ENCODE measurements at regions not wholly inside any gene's neighbourhood (a gene's known extent, or its start where the extent isn't known, plus 50 kb on each side); places are given as distances from the start of the nearest gene placed in this dataset.

DNA sequence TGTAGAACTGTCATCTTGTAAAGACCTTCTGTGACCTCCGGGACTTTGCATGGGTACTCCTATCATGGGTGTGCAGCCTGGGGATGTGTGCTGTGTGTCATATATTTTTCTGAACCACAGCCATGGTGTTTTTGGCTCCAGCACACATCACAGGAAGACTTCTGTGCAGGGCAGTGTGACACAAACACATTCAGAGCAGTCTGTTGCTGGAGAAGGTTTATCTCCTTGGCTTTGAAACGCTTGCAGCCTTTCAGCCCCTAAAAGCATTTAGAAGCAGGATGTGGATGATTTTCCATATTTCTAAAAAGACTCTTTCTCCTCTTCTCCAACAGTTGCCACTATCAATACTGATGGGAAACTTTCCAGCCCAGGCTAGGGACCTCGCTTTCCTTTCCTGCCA lies 221.6 kb upstream of the FOXA2 start:
- H3K4me1 ChIP-seq (ENCODE audit: control insufficient read depth, insufficient read depth, low read length), result no peaks in the 10 kb centered on the region
- H3K27me3 ChIP-seq (ENCODE audit: control insufficient read depth, insufficient read depth, low read length), result peaks cover 2% of the 10 kb centered on the region
- H3K9me3 ChIP-seq (ENCODE audit: control insufficient read depth, low read depth, low read length), result no peaks in the 10 kb centered on the region
- no CpG with 5 or more reads among the region's 3 CpGs for WGBS (ENCODE audit: insufficient coverage, low lambda C conversion rate)
- DNase-seq, result no peak
- H3K36me3 ChIP-seq (ENCODE audit: control insufficient read depth, insufficient read depth, low read length), result no peaks in the 10 kb centered on the region
- H3K4me3 ChIP-seq (ENCODE audit: low read length), result no peak overlapping the region
- no peak overlapping the region for H3K27ac ChIP-seq (ENCODE audit: low read length)

DNA sequence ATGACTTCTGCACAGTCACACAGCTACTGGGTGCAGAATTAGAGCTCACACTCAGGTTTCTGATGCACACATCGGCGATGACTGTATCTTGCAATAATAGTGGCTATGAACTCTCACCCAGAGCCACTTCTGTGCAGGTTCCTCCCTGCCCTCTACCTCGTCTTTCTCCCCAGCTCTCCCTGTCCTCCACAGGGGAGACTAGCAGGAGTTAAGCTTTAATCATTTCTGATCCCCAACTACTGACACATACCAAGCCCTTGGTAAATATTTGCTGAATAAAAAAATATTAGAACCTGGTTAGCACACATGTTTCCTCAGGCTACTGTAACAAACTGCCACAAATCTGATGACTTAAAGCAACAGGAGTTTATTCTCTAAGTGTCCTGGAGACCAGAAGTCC lies 222.7 kb upstream of the FOXA2 start:
- no peak for DNase-seq
- H3K36me3 ChIP-seq (ENCODE audit: control insufficient read depth, insufficient read depth, low read length), result no peaks in the 10 kb centered on the region
- peaks cover 2% of the 10 kb centered on the region for H3K27me3 ChIP-seq (ENCODE audit: control insufficient read depth, insufficient read depth, low read length)
- no peaks in the 10 kb centered on the region for H3K9me3 ChIP-seq (ENCODE audit: control insufficient read depth, low read depth, low read length)
- 40% methylated on average over 3 of the region's 3 CpGs for WGBS (ENCODE audit: insufficient coverage, low lambda C conversion rate)
- no peak overlapping the region for H3K4me3 ChIP-seq (ENCODE audit: low read length)
- H3K27ac ChIP-seq (ENCODE audit: low read length), result no peak overlapping the region
- H3K4me1 ChIP-seq (ENCODE audit: control insufficient read depth, insufficient read depth, low read length), result no peaks in the 10 kb centered on the region

DNA sequence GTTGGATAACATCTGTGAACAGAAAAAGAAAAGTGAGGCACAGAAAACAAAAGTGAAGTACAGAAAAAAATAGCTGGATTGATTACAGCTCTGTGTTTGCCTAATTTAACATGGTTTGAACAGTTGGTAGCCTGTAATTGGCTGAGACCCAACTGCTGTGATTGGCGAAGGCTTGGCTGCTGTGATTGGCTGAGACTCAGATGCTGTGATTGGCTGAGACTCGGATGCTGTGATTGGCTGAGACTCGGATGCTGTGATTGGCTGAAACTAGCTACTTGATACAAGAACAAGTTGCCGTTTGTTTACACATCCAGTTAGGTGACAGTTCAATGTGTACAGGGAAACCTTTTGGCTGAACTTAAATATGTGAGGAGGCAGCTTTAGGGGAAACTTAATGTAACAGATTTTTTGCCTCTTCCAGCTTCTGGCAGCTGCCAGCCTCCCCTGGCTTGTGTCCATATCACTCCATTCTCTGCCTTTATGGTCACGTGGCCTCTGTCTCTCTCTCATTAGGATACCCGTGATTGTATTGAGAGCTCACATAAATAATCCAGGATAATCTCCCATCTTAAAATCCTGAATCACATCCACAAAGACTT lies 223.4 kb upstream of the FOXA2 start:
- Histone ChIP-seq H3K4me1 (ENCODE audit: control insufficient read depth, insufficient read depth, low read length) (no peaks in the 10 kb centered on the region), H3K27me3 (ENCODE audit: control insufficient read depth, insufficient read depth, low read length) (peaks cover 2% of the 10 kb centered on the region), H3K9me3 (ENCODE audit: control insufficient read depth, low read depth, low read length) (no peaks in the 10 kb centered on the region), H3K4me3 (ENCODE audit: low read length) (no peak overlapping the region), H3K27ac (ENCODE audit: low read length) (no peak overlapping the region), H3K36me3 (ENCODE audit: control insufficient read depth, insufficient read depth, low read length) (no peaks in the 10 kb centered on the region)
- DNase-seq, result no peak
- no CpG with 5 or more reads among the region's 6 CpGs for WGBS (ENCODE audit: insufficient coverage, low lambda C conversion rate)

DNA sequence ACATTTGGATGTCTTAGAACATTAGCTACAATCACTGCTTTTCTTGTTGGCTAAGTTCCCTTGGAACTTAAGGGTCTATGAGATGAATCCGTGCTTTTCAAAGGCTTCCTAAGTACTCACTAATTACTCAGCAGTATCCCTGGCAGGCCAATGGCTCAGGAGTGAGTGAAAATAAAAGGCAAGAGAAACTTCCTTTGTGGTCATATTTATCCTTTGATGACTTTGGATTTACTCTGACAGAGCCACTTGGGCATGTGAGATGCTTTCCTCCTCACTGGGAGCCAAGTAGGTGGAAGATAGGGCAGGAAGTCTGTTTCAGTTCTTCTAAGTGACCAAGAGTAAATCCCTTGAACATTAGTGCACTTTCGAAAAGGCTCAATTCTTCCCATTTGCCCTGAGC lies 224.3 kb upstream of the FOXA2 start:
- Histone ChIP-seq H3K27ac (ENCODE audit: low read length) (no peak overlapping the region), H3K4me3 (ENCODE audit: low read length) (no peak overlapping the region), H3K9me3 (ENCODE audit: control insufficient read depth, low read depth, low read length) (no peaks in the 10 kb centered on the region), H3K27me3 (ENCODE audit: control insufficient read depth, insufficient read depth, low read length) (no peaks in the 10 kb centered on the region), H3K36me3 (ENCODE audit: control insufficient read depth, insufficient read depth, low read length) (no peaks in the 10 kb centered on the region), H3K4me1 (ENCODE audit: control insufficient read depth, insufficient read depth, low read length) (no peaks in the 10 kb centered on the region)
- 100% methylated on average over 1 of the region's 2 CpGs for WGBS (ENCODE audit: insufficient coverage, low lambda C conversion rate)
- DNase-seq, result no peak

DNA sequence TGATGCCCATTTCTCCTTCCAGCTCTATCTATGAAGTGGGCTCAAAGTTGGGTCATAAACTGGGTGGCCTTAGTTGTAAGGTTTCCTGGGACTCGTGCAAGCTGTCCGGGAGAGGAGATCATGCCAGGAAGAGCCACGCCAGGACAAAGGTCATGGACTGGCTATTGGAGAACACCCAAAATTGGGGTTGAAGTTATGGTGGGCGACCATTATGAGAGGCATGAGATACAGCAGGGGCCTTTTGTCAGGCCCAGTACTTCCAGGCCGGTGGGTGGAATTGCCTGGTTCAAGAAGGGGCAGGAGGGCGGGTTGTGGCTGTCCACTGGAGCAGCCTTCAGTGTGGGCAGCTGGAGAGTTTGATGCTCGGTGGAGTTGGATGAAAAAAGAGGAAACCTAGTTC lies 225.1 kb upstream of the SSTR4 start:
- DNase-seq, result no peak
- Histone ChIP-seq H3K36me3 (ENCODE audit: control insufficient read depth, insufficient read depth, low read length) (no peaks in the 10 kb centered on the region), H3K9me3 (ENCODE audit: control insufficient read depth, low read depth, low read length) (no peaks in the 10 kb centered on the region), H3K27ac (ENCODE audit: low read length) (no peak overlapping the region), H3K27me3 (ENCODE audit: control insufficient read depth, insufficient read depth, low read length) (no peaks in the 10 kb centered on the region), H3K4me1 (ENCODE audit: control insufficient read depth, insufficient read depth, low read length) (no peaks in the 10 kb centered on the region), H3K4me3 (ENCODE audit: low read length) (no peak overlapping the region)
- WGBS (ENCODE audit: insufficient coverage, low lambda C conversion rate), result no CpG with 5 or more reads among the region's 7 CpGs

DNA sequence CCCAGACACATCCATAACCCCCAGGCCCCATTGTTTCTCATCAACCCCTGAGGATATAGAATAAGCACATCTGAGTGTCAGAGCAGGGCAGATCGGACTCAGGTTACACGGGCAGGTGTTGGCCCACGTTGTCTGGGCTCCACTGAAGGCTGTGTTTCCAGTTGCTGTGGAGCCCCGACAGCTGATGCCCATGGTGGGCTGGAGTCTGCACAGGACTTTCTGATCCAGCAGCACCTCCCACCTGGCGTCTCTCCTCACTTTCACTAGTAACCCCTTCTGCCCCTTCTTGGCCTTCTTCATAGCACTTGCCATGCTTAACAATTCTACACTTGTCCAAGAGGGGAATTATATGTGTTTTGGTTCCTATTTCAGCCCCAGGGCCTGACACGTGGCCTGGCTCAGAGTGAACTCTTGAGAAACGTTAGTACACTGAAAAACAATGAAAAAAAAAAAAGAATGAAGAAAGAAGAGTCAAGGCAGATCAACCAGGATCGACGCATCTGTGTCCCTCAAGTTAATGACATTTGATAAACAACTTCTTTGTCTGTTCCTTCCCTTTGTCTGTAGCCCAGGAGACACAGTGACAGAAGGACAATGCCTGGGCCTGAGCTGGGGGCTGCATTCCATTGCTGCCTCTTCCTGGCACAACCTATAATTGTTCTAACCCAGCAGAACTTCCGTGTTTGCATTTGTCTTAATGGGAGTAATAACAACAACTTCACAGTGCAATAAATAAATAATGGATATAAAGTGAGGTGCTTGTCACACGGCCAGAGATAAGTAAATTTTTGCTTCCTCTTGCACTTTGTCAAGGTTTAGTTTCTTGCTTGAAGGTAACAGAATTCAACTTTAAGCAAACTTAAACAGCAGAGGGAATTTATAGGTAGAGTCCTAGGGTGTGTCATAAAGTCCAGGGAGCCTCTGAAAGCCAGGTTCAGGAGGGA lies 224.2 kb upstream of the SSTR4 start:
- DNase-seq, result no peak
- H3K4me1 ChIP-seq (ENCODE audit: control insufficient read depth, insufficient read depth, low read length), result no peaks in the 10 kb centered on the region
- WGBS (ENCODE audit: insufficient coverage, low lambda C conversion rate), result 33% methylated on average over 1 of the region's 11 CpGs

DNA sequence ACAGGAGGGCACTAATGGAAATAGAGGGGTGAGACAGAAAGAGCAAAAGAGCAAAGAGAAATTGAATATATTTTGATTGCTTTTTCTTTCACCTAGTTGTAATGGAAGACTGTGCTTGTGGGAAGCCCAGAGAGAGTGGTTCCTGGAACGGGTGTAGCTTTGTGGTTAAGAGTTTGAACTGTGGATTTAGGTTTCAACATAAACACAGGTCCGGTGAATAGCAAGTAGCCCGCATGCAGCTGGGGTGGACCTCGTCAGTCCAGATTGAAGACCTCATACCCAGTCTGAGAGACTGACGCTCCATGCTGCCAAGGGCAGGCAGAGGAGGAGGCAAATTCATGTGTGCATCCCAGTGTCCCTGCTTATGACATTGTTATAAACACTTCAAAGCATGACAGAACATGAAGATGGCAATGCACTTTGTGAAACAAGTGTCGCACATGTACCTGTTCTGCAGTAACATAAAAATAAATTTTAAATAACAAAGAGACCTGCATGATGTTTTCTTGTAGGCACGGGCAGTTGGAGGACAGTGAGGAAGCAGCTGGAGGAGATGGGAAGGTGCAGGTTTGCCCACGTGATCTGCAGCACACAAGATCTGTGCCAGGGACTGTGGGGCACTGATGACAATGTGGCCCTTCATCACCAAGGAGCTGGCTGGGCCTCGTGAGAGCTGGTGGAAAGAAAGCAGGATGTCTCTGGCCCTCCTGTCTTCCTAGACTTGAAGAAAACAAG lies 220.5 kb upstream of the SSTR4 start:
- Histone ChIP-seq H3K36me3 (ENCODE audit: control insufficient read depth, insufficient read depth, low read length) (no peaks in the 10 kb centered on the region), H3K4me3 (ENCODE audit: low read length) (no peak overlapping the region), H3K9me3 (ENCODE audit: control insufficient read depth, low read depth, low read length) (no peaks in the 10 kb centered on the region), H3K27me3 (ENCODE audit: control insufficient read depth, insufficient read depth, low read length) (no peaks in the 10 kb centered on the region), H3K4me1 (ENCODE audit: control insufficient read depth, insufficient read depth, low read length) (no peaks in the 10 kb centered on the region), H3K27ac (ENCODE audit: low read length) (no peak overlapping the region)
- WGBS (ENCODE audit: insufficient coverage, low lambda C conversion rate), result 100% methylated on average over 1 of the region's 9 CpGs
- no peak for DNase-seq

More for the DNA sequence above, 224.2 kb upstream of the SSTR4 start:
- Histone ChIP-seq H3K36me3 (ENCODE audit: control insufficient read depth, insufficient read depth, low read length) (no peaks in the 10 kb centered on the region), H3K4me3 (ENCODE audit: low read length) (no peak overlapping the region), H3K27ac (ENCODE audit: low read length) (no peak overlapping the region), H3K27me3 (ENCODE audit: control insufficient read depth, insufficient read depth, low read length) (no peaks in the 10 kb centered on the region), H3K9me3 (ENCODE audit: control insufficient read depth, low read depth, low read length) (no peaks in the 10 kb centered on the region)

DNA sequence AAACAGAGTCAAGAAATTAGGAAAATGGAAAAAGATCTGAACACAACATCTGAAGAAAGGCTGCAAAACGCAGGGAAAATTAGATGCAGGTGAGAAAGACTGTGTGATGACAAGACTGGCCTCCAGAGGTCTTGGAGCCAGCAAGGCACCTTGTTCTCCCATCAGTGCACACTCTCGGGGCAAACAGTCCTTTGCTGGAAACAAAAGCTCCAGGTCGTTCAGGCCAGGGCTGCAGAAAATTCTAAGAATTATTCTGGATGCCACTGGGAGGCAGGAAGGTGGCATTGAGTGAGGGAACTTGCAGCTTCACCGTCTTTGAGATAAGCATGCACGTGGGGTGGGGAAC lies 219.9 kb upstream of the SSTR4 start:
- H3K4me1 ChIP-seq (ENCODE audit: control insufficient read depth, insufficient read depth, low read length), result no peaks in the 10 kb centered on the region
- no CpG with 5 or more reads among the region's 5 CpGs for WGBS (ENCODE audit: insufficient coverage, low lambda C conversion rate)
- H3K4me3 ChIP-seq (ENCODE audit: low read length), result no peak overlapping the region
- no peaks in the 10 kb centered on the region for H3K27me3 ChIP-seq (ENCODE audit: control insufficient read depth, insufficient read depth, low read length)
- no peaks in the 10 kb centered on the region for H3K9me3 ChIP-seq (ENCODE audit: control insufficient read depth, low read depth, low read length)
- DNase-seq, result no peak
- no peak overlapping the region for H3K27ac ChIP-seq (ENCODE audit: low read length)
- no peaks in the 10 kb centered on the region for H3K36me3 ChIP-seq (ENCODE audit: control insufficient read depth, insufficient read depth, low read length)

DNA sequence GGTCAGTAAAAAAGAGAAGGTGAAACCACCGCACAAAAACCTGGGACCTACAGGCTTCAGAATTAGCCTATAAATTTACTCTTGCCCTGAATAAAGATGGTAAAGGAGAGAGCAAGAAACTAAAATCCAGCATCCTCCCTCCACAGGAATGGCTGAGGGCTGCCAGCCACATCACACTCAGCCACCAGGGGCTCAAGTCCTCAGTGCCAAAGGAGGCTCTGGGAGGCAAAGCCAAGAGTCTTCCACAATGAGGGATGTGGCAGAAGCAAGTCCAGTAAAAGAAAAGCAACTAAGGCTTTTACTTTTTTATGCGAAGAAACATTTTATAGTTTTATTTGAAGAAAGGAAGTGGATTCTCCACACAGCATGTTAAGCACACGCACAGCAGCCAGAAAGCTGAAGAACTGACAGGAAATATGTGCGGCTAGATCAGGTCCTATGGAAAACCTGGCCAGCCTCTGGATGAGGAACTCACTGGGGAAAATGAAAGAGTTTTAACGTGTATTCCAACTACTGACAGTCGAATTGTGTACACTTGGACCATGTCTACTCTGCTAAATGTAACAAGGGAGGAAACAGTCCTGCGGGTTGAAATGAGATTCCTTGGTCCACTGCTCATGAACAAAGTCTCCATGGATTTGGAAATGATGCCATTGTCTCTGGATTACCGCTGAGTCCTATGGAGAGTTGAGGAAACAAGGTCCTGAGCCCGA lies 219.4 kb upstream of the SSTR4 start:
- no peaks in the 10 kb centered on the region for H3K9me3 ChIP-seq (ENCODE audit: control insufficient read depth, low read depth, low read length)
- no peak overlapping the region for H3K4me3 ChIP-seq (ENCODE audit: low read length)
- no peak overlapping the region for H3K27ac ChIP-seq (ENCODE audit: low read length)
- no peaks in the 10 kb centered on the region for H3K36me3 ChIP-seq (ENCODE audit: control insufficient read depth, insufficient read depth, low read length)
- H3K27me3 ChIP-seq (ENCODE audit: control insufficient read depth, insufficient read depth, low read length), result no peaks in the 10 kb centered on the region
- H3K4me1 ChIP-seq (ENCODE audit: control insufficient read depth, insufficient read depth, low read length), result no peaks in the 10 kb centered on the region
- 83% methylated on average over 4 of the region's 9 CpGs for WGBS (ENCODE audit: insufficient coverage, low lambda C conversion rate)
- no peak for DNase-seq

DNA sequence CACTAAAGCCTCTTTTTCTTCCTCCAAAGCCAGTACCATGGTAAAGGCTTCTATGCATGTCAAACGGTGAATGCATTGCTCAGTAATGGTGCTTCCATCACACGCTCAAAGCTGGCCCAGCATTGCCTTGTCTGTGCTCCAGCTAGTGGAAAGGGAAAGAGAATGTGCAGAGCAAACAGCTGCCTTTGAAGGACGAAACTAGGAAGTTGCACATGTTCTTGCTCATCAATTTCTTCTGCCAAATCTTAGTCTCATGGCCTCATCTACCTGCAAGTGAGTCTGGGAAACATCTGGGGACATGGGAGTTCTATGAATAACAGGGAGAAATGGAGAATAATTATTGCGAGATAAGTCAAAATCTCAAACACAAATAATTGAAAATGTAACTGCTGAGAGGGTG lies 216.5 kb upstream of the SSTR4 start:
- no peak overlapping the region for H3K4me3 ChIP-seq (ENCODE audit: low read length)
- no peaks in the 10 kb centered on the region for H3K27me3 ChIP-seq (ENCODE audit: control insufficient read depth, insufficient read depth, low read length)
- WGBS (ENCODE audit: insufficient coverage, low lambda C conversion rate), result no CpG with 5 or more reads among the region's 4 CpGs
- no peak for DNase-seq
- no peaks in the 10 kb centered on the region for H3K36me3 ChIP-seq (ENCODE audit: control insufficient read depth, insufficient read depth, low read length)
- no peaks in the 10 kb centered on the region for H3K4me1 ChIP-seq (ENCODE audit: control insufficient read depth, insufficient read depth, low read length)
- no peak overlapping the region for H3K27ac ChIP-seq (ENCODE audit: low read length)
- no peaks in the 10 kb centered on the region for H3K9me3 ChIP-seq (ENCODE audit: control insufficient read depth, low read depth, low read length)
